ENCODE measurements at regions not wholly inside any gene's neighbourhood (a gene's known extent, or its start where the extent isn't known, plus 50 kb on each side); places are given as distances from the start of the nearest gene placed in this dataset.

GRCh38 chr4:28557755-28558154, 1697.1 kb downstream of the STIM2 start:
- TF ChIP-seq, protein P1, sequence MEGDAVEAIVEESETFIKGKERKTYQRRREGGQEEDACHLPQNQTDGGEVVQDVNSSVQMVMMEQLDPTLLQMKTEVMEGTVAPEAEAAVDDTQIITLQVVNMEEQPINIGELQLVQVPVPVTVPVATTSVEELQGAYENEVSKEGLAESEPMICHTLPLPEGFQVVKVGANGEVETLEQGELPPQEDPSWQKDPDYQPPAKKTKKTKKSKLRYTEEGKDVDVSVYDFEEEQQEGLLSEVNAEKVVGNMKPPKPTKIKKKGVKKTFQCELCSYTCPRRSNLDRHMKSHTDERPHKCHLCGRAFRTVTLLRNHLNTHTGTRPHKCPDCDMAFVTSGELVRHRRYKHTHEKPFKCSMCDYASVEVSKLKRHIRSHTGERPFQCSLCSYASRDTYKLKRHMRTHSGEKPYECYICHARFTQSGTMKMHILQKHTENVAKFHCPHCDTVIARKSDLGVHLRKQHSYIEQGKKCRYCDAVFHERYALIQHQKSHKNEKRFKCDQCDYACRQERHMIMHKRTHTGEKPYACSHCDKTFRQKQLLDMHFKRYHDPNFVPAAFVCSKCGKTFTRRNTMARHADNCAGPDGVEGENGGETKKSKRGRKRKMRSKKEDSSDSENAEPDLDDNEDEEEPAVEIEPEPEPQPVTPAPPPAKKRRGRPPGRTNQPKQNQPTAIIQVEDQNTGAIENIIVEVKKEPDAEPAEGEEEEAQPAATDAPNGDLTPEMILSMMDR (IDR thresholded peaks at IDR 0.05; ENCODE audit: insufficient read depth, low read length), result no peak
- no peak for TF ChIP-seq POLR2AphosphoS5 (IDR thresholded peaks at IDR 0.05; ENCODE audit: low read depth)
- no peak for TF ChIP-seq SPI1 (IDR thresholded peaks at IDR 0.05; ENCODE audit: borderline replicate concordance, low read depth)
- TF ChIP-seq GABPA (IDR thresholded peaks at IDR 0.05; ENCODE audit: low read depth), result no peak
- TF ChIP-seq, protein P2, sequence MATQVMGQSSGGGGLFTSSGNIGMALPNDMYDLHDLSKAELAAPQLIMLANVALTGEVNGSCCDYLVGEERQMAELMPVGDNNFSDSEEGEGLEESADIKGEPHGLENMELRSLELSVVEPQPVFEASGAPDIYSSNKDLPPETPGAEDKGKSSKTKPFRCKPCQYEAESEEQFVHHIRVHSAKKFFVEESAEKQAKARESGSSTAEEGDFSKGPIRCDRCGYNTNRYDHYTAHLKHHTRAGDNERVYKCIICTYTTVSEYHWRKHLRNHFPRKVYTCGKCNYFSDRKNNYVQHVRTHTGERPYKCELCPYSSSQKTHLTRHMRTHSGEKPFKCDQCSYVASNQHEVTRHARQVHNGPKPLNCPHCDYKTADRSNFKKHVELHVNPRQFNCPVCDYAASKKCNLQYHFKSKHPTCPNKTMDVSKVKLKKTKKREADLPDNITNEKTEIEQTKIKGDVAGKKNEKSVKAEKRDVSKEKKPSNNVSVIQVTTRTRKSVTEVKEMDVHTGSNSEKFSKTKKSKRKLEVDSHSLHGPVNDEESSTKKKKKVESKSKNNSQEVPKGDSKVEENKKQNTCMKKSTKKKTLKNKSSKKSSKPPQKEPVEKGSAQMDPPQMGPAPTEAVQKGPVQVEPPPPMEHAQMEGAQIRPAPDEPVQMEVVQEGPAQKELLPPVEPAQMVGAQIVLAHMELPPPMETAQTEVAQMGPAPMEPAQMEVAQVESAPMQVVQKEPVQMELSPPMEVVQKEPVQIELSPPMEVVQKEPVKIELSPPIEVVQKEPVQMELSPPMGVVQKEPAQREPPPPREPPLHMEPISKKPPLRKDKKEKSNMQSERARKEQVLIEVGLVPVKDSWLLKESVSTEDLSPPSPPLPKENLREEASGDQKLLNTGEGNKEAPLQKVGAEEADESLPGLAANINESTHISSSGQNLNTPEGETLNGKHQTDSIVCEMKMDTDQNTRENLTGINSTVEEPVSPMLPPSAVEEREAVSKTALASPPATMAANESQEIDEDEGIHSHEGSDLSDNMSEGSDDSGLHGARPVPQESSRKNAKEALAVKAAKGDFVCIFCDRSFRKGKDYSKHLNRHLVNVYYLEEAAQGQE (IDR thresholded peaks at IDR 0.05; ENCODE audit: insufficient replicate concordance, low read depth), result no peak

All from HL-60 (cell line).